Suppressor macrophage treated with lipopolysaccharide for 4 hours (primary cell): ENCODE measurements at regions not wholly inside any gene's neighbourhood (a gene's known extent, or its start where the extent isn't known, plus 50 kb on each side); places are given as distances from the start of the nearest gene placed in this dataset.
A peak's percentile ranks its signal among the peaks of the same experiment; 100 is the strongest.

Source experiments
- DNase-seq: peaks from one replicate; pipeline ENCODE4 v3.0.0-alpha.2; 2020

GRCh38 chr21:28444111-28444510 lies 548.6 kb downstream of the LTN1 start:
- DNase-seq, result no peak

GRCh38 chr21:28442624-28443023 lies 550.1 kb downstream of the LTN1 start:
- no peak for DNase-seq

- no peak for DNase-seq
These were observed 550.6 kb downstream of the LTN1 start for GRCh38 chr21:28442085-28442484.

GRCh38 chr21:28439788-28440187 lies 552.9 kb downstream of the LTN1 start:
- DNase-seq, result no peak

GRCh38 chr21:28439251-28439650 lies 553.4 kb downstream of the LTN1 start:
- DNase-seq, result no peak

GRCh38 chr21:28437061-28437460 lies 555.6 kb downstream of the LTN1 start:
- no peak for DNase-seq

GRCh38 chr21:28436286-28436932 lies 556.3 kb downstream of the LTN1 start:
- DNase-seq, result no peak

- no peak for DNase-seq
These were observed 561.0 kb downstream of the LTN1 start for GRCh38 chr21:28431527-28432200.

GRCh38 chr21:28431022-28431421 lies 561.7 kb downstream of the LTN1 start:
- DNase-seq, result no peak

GRCh38 chr21:28429161-28429560 lies 563.5 kb downstream of the LTN1 start:
- DNase-seq, result no peak

- DNase-seq, result no peak
These were observed 565.2 kb downstream of the LTN1 start for GRCh38 chr21:28427394-28428022.

- no peak for DNase-seq
These were observed 566.1 kb downstream of the LTN1 start for GRCh38 chr21:28426545-28426944.

GRCh38 chr21:28423521-28424190 lies 569.0 kb downstream of the LTN1 start:
- DNase-seq, result no peak

- no peak for DNase-seq
These were observed 570.8 kb downstream of the LTN1 start for GRCh38 chr21:28421716-28422524.

GRCh38 chr21:28419811-28420210 lies 572.9 kb downstream of the LTN1 start:
- DNase-seq, result no peak

- DNase-seq, result no peak
These were observed 573.8 kb downstream of the LTN1 start for GRCh38 chr21:28418726-28419514.

- DNase-seq, result peak; percentile 66
These were observed 582.4 kb downstream of the LTN1 start for GRCh38 chr21:28410256-28410655.

- DNase-seq, result no peak
These were observed 590.1 kb downstream of the LTN1 start for GRCh38 chr21:28402616-28402989.

GRCh38 chr21:28397040-28397439 lies 595.6 kb downstream of the LTN1 start:
- DNase-seq, result no peak

GRCh38 chr21:28396421-28396820 lies 596.3 kb downstream of the LTN1 start:
- no peak for DNase-seq

GRCh38 chr21:28393279-28393678 lies 599.4 kb downstream of the LTN1 start:
- no peak for DNase-seq
